PC-9 (cell line): ENCODE measurements at regions not wholly inside any gene's neighbourhood (a gene's known extent, or its start where the extent isn't known, plus 50 kb on each side); places are given as distances from the start of the nearest gene placed in this dataset.

Experiments
- CTCF ChIP-seq: fragments of 200-600 bp; sonication (generic); conservative IDR thresholded peaks from 2 replicates; pipeline ENCODE4 v1.6.1; 2017; ENCODE audit warnings: mixed run types, antibody characterized with exemption, mild to moderate bottlenecking, moderate library complexity
- EZH2 ChIP-seq: fragments of 200-600 bp; sonication (generic); IDR thresholded peaks from 2 replicates; pipeline ENCODE4 v1.8.0; 2017; ENCODE audit warnings: antibody characterized with exemption, low read depth

GRCh38 chr18:43789234-43790000 is 512.1 kb upstream of the SYT4 start:
- no peak for TF ChIP-seq EZH2
- no peak for TF ChIP-seq CTCF
